Mammary epithelial cell (primary cell): ENCODE measurements at regions not wholly inside any gene's neighbourhood (a gene's known extent, or its start where the extent isn't known, plus 50 kb on each side); places are given as distances from the start of the nearest gene placed in this dataset.

ENCODE experiments used
- EZH2 ChIP-seq: IDR thresholded peaks from 2 replicates; pipeline ENCODE4 v1.6.1; 2012; ENCODE audit warnings: low read length, inconsistent platforms, borderline replicate concordance
- TF ChIP-seq, protein P1 (sequence below), 2 donors: IDR thresholded peaks in 1 of 2; conservative IDR thresholded peaks in 1 of 2; 2 replicates each; pipeline ENCODE4 v1.5.1; 2011 to 2012; ENCODE audit warnings: inconsistent platforms in 2 of 2, low read length in 2 of 2, mild to moderate bottlenecking in 2 of 2, control low read depth in 1 of 2, low read depth in 1 of 2; ENCODE audit not compliant: insufficient read depth in 1 of 2; ENCODE audit errors: extremely low read depth in 1 of 2

DNA sequence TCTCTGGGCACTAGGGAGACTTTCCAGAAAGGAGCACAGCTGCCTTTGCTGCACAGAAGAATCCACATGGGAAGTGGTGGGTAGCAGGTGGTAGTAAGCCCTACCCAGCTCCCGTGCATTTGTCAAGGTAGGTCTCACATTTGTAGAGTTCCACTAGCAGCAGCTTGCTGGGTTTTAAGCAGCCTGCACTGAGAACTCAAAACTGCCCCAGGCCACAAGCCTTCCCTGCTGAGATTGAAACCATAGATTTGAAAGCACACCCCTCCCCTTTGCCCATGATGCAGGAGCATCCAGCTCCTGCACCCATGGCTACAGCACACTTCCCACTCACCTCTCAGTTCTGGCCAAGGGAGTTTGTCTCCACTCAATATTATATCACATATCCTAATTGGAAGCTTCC, 604.5 kb upstream of the STEAP1 start:
- TF ChIP-seq, protein P1, sequence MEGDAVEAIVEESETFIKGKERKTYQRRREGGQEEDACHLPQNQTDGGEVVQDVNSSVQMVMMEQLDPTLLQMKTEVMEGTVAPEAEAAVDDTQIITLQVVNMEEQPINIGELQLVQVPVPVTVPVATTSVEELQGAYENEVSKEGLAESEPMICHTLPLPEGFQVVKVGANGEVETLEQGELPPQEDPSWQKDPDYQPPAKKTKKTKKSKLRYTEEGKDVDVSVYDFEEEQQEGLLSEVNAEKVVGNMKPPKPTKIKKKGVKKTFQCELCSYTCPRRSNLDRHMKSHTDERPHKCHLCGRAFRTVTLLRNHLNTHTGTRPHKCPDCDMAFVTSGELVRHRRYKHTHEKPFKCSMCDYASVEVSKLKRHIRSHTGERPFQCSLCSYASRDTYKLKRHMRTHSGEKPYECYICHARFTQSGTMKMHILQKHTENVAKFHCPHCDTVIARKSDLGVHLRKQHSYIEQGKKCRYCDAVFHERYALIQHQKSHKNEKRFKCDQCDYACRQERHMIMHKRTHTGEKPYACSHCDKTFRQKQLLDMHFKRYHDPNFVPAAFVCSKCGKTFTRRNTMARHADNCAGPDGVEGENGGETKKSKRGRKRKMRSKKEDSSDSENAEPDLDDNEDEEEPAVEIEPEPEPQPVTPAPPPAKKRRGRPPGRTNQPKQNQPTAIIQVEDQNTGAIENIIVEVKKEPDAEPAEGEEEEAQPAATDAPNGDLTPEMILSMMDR (conservative IDR thresholded peaks at IDR 0.05 in 1 of 2, IDR thresholded peaks at IDR 0.05 in 1 of 2; ENCODE audit: extremely low read depth in 1 of 2, insufficient read depth in 1 of 2, low read depth in 1 of 2, low read length in 2 of 2) = no peak
- TF ChIP-seq EZH2 = no peak
